RPMI8226 (cell line): ENCODE measurements at regions not wholly inside any gene's neighbourhood (a gene's known extent, or its start where the extent isn't known, plus 50 kb on each side); places are given as distances from the start of the nearest gene placed in this dataset.

Experiments
- DNase-seq: peaks from one replicate; pipeline ENCODE4 v3.0.0-alpha.2; 2015

DNA sequence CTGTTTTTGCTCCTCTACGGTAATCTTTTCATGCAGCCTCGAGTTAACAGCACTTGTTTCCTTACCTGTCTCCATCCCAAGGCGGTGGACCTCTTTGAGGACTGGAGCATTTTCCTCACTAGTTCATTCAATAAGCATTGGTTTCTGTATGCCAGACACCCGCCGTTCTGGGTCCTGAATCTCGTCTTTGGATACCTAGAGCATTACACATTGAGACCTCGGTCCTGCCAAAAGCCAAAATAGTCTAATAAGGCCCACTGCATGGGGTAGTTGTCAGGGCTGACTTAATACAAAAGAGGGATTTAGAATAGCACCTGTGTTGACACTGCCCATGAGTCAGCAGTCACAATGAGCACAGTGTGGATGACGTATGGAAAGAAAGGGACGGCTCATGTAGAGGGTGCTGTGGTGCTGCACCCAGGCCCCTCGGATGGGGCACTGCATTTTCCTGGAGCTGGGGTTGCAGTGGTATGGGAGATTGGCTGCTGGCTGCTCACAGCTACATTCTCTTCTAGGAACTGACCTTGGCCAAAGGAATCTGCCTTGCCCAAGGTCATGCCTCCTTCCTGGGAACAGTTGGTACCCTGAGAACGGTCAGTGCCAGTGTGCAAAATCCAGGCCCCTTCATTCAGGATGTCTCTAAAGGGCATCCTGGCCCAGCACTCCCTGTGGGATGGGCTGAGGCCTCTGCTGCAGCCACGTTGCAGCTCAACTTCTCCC, 126.9 kb upstream of the NCK2 start:
- peak; percentile 38 for DNase-seq

DNA sequence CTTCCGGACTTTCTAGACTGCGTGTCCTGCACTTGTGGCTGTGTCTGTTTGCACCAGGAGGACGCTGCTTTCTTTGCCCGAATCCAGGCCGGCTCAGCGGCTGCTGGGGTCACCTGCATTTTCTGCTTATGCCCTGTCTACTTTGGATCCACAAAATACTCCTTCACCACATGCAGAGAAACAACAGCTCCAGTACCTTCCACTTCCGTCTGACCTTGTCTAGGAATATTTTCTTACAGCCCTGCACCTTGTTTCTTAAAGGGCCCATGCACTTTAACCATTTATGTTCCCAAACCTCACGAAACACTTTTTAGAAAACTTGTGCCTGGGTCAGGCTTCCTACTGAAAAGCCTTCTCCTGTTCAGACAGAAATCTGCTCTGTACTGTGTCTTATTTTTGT, 129.4 kb upstream of the NCK2 start:
- no peak for DNase-seq

GRCh38 chr2:105611811-105612424, 132.8 kb upstream of the NCK2 start:
- no peak for DNase-seq

DNA sequence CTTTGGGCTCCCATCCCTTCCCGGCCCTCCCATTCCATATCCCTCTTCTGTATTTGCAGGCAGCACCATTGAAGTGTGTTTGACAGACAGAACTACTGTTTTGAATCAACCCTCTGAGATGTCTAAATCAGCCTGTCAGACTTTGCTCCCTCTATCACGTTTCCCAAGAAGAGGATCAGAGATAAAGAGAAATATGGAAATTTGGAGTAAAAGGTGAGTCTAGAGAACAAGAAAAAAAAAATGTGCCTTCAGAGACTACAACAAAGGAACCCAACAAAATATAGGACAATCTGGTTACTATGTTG, 133.4 kb upstream of the NCK2 start:
- DNase-seq = no peak

GRCh38 chr2:105610576-105611332, 134.0 kb upstream of the NCK2 start:
- no peak for DNase-seq

- no peak for DNase-seq
Observed at GRCh38 chr2:105609746-105610402, 134.8 kb upstream of the NCK2 start.

- DNase-seq = no peak
Observed at GRCh38 chr2:105607920-105608504, 136.7 kb upstream of the NCK2 start.

DNA sequence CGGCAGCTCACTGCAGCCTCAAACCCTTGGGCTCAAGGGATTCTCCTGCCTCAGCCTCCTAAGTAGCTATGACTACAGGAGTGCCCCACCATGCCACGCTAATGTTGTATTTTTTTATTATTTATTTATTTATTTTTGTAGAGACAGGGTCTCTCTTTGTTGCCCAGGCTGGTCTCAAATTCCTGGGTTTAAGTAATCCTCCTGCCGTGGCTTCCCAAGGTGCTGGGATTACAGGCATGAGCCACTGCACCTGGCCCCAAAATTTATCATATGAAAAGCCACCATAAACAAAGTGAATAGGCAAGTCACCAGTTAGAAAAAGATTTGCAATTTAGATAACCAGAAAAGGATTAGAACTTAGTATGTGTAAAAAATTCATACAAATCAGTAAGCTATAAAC, 138.6 kb upstream of the NCK2 start:
- no peak for DNase-seq

DNA sequence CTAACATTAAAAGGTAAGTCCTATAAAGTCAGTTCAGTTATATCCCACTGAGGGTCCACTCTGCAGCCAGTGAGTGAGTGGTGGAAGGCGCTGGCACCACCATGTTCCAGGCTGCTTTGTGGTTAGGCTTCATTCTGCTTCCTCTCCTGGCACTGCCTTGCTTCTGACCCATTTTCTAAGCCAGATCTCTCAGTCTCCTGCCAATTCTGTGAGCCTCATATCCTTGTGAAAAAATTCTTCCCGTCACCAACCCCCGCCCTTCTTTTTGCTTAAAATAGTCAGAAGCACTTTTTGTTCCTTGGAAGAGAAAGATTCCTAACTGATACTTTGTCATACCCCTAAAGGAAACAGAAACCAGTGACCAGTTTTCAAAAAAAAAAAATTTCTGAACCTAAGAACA, 139.8 kb upstream of the NCK2 start:
- DNase-seq = no peak

- no peak for DNase-seq
Observed at GRCh38 chr2:105600949-105601794, 143.5 kb upstream of the NCK2 start.

- no peak for DNase-seq
Observed at GRCh38 chr2:105600602-105600948, 144.1 kb upstream of the NCK2 start.

- DNase-seq = no peak
Observed at GRCh38 chr2:105600037-105600442, 144.7 kb upstream of the NCK2 start.

DNA sequence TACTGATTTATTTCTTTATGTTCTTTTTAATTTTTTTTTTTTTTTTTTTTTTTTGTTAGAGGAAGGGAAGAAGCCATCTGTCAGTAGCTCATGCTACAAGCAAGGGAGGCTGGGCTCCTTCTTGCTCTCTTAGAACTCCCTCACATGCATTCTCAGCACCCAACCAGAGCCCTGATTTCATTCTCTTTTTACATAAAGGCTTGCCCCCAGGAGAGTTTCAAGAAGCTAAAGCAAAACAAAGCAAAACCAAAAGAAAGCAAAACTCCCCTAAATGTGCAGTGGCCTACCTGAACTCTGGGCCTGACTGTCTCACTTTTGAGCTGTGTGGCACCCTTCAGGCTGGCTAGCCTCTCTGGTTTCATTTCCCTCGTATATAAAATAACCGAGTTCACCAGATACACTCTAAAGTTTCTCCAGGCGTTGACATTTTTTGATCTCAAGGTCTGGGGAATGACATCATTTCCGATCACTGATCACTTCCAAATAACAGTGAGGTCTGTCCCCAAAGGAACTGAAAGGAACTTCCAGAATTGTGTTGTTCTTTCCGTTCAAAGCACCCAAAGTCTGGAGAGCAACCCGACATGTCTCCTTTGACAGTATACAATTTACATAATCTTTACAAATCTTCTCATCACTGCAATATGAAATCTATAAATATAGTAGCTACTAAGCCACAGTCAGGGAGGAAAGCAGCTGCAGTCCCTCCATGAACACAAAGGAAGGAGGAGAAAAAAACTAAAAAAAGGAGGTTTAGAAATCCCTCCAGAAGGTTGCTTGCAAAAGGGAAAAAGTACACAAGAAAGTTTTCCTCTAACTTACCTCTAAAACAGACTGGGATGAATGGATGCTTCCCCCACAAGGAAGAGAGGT, 145.6 kb upstream of the NCK2 start:
- DNase-seq = peak; percentile 69

GRCh38 chr2:105597806-105598803, 146.6 kb upstream of the NCK2 start:
- DNase-seq = peak; percentile 95

DNA sequence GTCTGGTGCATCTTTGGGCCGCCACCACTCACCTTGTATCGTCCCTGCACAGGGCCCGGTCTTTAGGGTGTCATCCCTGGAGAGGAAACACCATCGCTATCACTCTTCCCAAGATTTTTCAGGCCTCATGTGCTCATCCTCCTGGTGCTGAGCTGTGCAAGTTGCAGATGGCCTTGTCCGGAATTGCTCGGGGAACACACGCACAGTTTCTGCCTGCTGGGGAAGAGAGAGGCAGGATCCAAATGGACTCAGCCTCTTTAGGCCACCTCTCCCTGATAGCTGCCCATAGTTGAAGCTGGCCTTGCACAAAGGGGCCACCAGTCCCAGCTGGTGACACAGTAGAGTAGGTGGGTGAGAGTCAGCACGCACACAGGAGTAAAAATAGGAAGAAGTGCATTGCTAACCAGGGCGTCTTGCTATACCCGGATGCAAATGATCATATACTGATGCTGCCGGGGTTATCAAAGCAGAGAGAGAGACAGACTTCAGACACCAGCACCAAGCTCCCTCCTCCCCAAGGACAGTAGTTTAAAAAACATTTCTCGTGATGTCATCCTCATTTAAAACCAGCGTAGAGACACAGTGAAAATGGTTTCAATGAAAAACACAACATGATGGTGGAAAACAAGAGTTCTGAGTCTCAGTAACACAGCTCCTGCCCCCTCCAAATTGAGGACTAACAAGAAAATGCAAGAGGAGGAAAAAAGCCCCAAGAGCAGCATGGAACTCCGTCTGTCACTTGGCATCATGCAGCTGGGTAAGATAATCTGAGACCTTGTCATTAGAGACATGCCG, 147.5 kb upstream of the NCK2 start:
- DNase-seq = no peak

GRCh38 chr2:105596411-105596921, 148.2 kb upstream of the NCK2 start:
- DNase-seq = no peak

DNA sequence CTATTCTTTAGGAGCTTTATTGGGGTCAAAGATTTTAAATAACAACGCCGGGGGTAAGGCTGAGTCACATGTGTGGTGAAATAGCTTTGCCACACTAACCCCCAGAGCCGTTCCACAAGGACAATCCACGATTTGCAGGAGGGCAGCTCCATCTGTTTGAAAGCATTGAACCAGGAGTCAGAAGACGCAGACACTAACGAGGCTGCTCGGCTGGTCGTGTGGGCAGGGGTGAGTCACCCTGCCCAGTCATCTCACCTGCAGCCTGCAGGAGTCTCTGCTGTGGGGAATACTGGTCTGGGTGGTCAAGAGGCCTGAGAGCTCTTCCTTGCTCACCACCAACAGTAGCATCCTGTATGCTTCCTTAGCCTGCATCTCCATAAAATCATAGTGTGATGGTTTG, 149.2 kb upstream of the NCK2 start:
- no peak for DNase-seq

GRCh38 chr2:105593221-105593967, 151.3 kb upstream of the NCK2 start:
- no peak for DNase-seq
